COLO829 (cell line): ENCODE measurements at regions not wholly inside any gene's neighbourhood (a gene's known extent, or its start where the extent isn't known, plus 50 kb on each side); places are given as distances from the start of the nearest gene placed in this dataset.

Experiments used
- DNase-seq: peaks from one replicate; pipeline ENCODE4 v3.0.0; 2012; ENCODE audit warnings: low spot score

DNA sequence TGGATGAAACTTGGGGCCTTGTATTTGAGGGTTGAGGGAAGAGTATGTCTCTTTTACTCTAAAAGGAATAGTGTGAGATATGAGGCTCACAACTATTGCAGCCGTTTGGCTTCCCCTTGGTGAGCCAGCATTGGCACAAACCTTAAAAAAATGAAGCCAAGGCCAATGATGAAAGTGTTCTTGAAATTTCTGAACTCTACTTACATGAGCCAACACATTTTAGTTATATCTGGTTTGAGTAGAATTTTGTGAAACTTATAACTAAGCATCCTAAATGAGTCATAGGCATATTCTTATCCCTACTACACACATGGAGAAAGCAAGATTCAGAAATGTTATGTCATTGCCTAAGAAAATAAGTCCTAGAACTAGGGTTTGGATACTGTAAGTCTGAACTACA, 55.3 kb upstream of the ACSS3 start:
- no peak for DNase-seq

DNA sequence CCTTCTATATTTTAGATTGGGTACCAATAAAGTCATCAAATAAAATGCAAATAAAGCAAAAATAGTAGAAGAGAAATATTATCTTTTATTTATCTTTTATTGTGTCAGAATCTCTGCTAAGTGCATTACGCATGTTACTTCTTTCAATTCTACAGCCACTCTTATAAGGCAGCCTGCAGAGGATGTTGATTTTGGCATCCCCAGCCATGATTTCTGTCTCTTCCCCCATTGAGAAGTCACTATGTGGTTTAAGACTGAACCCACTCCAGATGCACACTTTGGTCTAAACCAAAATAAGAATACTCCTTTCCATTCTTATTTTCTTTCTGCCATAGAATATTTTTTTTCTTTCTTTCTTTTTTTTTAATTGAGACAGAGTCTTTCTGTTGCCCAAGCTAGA, 56.0 kb upstream of the ACSS3 start:
- DNase-seq = no peak

DNA sequence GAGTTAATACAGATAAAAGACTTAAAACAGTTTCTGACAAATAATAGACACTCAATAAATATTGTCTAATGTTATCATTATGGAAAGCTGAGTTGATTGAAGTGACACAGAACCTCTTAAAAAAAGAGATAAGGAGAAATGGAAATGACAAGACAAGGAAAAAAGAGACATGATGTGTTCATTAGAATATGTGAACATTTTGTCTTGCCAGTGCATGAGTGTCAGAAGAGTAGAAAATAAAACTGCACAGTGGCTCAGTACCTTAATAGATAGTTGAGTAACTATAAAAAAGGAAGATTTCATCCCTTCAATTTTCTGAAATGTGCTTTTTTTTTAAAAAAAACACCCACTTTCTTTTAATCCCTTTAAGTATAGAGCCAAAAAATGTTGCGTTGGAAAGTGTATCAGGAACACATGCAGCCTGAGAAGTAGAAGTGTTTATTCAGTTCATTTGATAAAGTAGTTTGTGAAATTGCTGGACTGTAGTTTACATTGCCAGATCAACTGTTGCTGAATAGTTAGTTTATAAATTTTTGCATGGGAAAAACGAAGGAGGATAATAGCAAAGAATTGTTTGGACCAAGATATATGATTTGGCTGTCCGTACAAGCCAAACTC, 56.6 kb upstream of the ACSS3 start:
- DNase-seq = no peak

DNA sequence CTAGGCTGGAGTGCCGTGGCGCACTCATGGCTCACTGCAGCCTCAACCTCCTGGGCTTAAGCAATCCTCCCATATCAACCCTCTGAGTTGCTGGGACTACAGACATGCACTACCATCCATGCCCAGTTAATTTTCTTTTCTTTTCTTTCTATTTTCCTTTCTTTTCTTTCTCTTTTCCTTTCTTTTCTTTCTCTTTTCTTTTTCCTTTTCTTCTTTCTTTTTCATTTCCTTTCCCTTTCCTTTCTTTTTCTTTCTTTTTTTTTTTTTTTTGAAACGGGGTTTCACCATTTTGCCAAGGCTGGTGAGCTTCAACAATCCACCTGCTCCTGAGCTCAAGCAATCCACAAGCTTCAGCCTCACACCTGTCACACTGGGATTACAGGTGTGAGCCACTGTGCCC, 60.1 kb upstream of the ACSS3 start:
- no peak for DNase-seq

DNA sequence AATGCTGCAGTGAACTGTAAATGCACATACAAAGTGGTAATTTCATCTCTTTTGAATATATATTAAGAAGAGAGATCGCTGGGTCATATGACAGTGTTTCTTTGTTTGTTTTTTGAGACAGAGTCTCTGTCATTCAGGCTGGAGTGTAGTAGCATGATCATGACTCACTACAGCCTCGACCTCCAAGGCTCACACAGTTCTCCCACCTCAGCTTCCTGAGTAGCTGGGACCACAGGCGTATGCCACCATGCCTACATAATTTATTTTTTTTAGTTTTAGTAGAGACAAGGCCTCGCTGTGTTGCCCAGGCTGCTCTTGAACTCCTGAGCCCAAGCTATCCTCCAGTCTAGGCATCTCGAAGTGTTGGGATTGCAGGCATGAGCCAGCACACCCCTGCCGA, 62.4 kb upstream of the ACSS3 start:
- peak; percentile 3 for DNase-seq

DNA sequence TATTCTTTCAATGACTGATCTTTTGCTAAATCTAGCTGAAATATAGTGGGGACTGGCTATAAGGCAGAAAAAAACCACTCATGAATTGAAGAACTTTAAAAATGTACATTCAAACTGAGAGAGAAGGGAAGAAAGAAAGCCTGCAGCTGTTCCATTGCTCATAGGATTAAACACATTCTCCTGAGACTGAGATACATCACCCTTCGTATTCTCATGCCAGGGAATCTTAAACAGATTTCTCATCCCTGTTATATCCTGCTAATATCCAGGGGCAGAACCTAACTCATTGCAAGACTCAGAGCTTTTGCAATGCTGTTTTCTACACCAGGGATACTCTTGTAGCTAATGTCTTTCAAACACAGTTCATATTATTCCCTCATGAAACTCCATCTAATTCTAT, 67.2 kb upstream of the ACSS3 start:
- no peak for DNase-seq

DNA sequence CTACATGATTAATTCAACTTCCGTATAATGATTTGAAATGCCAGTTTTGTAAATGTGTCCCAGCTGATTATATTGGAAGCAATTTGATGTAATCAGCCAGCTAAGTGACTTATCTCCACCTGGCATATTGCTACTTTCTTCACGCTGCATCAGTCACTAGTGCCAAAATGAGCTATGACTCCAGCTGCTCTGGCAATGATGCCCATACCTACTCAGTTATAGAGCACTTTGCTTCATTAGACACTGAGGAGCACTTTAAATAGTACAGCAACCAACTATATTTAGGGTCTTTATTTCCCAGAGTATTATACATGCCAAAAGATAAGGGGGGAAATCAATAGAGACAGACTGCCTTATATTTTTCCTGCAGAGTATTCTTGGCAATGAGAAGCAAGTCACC, 67.9 kb upstream of the LIN7A start:
- DNase-seq = no peak

DNA sequence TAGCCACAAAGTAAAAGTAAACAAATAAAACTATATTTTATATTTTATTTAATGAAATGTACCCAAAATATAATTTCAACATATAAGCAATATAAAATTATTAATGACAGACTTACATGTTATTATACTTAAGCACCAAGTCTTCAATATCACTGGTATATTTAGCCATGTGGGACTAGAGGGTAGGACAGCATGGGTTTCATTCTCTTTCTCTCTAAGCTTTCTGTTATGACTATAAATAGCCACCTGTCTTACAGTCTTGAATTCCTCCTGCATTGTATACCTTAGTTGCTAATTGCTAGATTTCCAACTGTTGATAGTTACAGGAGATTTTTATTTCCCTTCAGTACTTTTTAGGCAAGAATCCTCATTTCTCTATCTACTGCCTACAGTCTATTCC, 63.1 kb upstream of the LIN7A start:
- DNase-seq = no peak

DNA sequence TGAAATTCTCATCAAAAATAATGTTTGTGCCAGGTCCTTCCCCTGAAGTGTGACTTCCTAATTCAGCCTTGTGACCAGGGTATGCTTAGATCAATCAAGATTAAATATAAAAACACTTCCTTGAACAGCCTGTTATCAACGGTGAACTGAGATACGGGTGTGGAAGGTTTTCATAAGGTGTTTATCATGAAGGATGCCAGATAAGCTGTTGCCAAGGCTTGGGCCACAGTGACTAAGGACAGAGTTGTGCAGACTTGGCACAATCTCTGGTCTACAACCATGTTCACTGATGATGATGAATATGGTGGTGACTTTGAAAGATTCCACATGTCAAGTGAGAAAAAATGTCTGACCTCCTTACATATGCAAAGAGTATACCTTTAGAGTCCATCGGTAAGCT, 51.3 kb upstream of the LIN7A start:
- no peak for DNase-seq
